ENCODE measurements at regions not wholly inside any gene's neighbourhood (a gene's known extent, or its start where the extent isn't known, plus 50 kb on each side); places are given as distances from the start of the nearest gene placed in this dataset.
"Not testable (repeated sequence)": the region's sequence is repeated elsewhere in the genome, so short reads cannot be mapped to it uniquely, and the experiment has no call there.

GRCh38 chr12:125544960-125545359 lies 479.7 kb downstream of the AACS start:
- no peaks in the 10 kb centered on the region for H3K4me1 ChIP-seq
- no peak overlapping the region for H3K4me3 Mint-ChIP-seq
- no peak for DNase-seq (ENCODE audit: low spot score)

GRCh38 chr12:125549171-125549570 lies 483.9 kb downstream of the AACS start:
- Histone ChIP-seq H3K4me3 (no peak overlapping the region), H2AFZ (replicated peaks) (no peak overlapping the region), H3K36me3 (no peaks in the 10 kb centered on the region), H3K79me2 (ENCODE audit: low read depth) (no peaks in the 10 kb centered on the region), H3K9me3 (ENCODE audit: low read depth) (peaks cover 3% of the 10 kb centered on the region), H3K27me3 (no peaks in the 10 kb centered on the region), H3K9ac (no peak overlapping the region), H4K20me1 (ENCODE audit: low read depth) (no peaks in the 10 kb centered on the region), H3K4me1 (no peaks in the 10 kb centered on the region), H3K27ac (no peak overlapping the region), H3F3A (ENCODE audit: low read depth) (no peaks in the 10 kb centered on the region), H3K4me2 (no peak overlapping the region)
- Mint-ChIP-seq H3K36me3 (no peaks in the 10 kb centered on the region), H3K27ac (no peak overlapping the region), H3K27me3 (ENCODE audit: insufficient read depth, low read depth) (peaks cover 2% of the 10 kb centered on the region), H3K9me3 (peaks cover 6% of the 10 kb centered on the region), H3K4me1 (no peaks in the 10 kb centered on the region), H3K4me3 (no peak overlapping the region)
- TF ChIP-seq EZH2phosphoT487 (IDR thresholded peaks at IDR 0.05) (no peak), CTCF (IDR thresholded peaks at IDR 0.05) (no peak), EZH2 (IDR thresholded peaks at IDR 0.05) (no peak)
- DNase-seq (ENCODE audit: low spot score) = no peak

More at GRCh38 chr12:125544960-125545359, 479.7 kb downstream of the AACS start:
- Histone ChIP-seq H3K27me3 (no peaks in the 10 kb centered on the region), H3K36me3 (no peaks in the 10 kb centered on the region), H4K20me1 (ENCODE audit: low read depth) (no peaks in the 10 kb centered on the region), H3K9ac (no peak overlapping the region), H3K4me3 (no peak overlapping the region), H3K4me2 (no peak overlapping the region), H3F3A (ENCODE audit: low read depth) (no peaks in the 10 kb centered on the region), H2AFZ (replicated peaks) (no peak overlapping the region), H3K79me2 (ENCODE audit: low read depth) (no peaks in the 10 kb centered on the region), H3K27ac (no peak overlapping the region), H3K9me3 (ENCODE audit: low read depth) (peaks cover 3% of the 10 kb centered on the region)
- no peaks in the 10 kb centered on the region for H3K4me1 Mint-ChIP-seq
- H3K36me3 Mint-ChIP-seq = no peaks in the 10 kb centered on the region
- H3K27me3 Mint-ChIP-seq (ENCODE audit: insufficient read depth, low read depth) = peaks cover 2% of the 10 kb centered on the region
- TF ChIP-seq CTCF (IDR thresholded peaks at IDR 0.05) = no peak
- TF ChIP-seq EZH2phosphoT487 (IDR thresholded peaks at IDR 0.05) = no peak
- no peak overlapping the region for H3K27ac Mint-ChIP-seq
- H3K9me3 Mint-ChIP-seq = peaks cover 2% of the 10 kb centered on the region

GRCh38 chr12:125549836-125550235 lies 484.6 kb downstream of the AACS start:
- peaks cover 3% of the 10 kb centered on the region for H3K9me3 ChIP-seq (ENCODE audit: low read depth)
- H3F3A ChIP-seq (ENCODE audit: low read depth) = no peaks in the 10 kb centered on the region
- no peak for DNase-seq (ENCODE audit: low spot score)
- no peaks in the 10 kb centered on the region for H4K20me1 ChIP-seq (ENCODE audit: low read depth)
- peaks cover 6% of the 10 kb centered on the region for H3K9me3 Mint-ChIP-seq
- no peak overlapping the region for H2AFZ ChIP-seq (replicated peaks)
- H3K9ac ChIP-seq = no peak overlapping the region
- no peak overlapping the region for H3K4me3 ChIP-seq
- TF ChIP-seq CTCF (IDR thresholded peaks at IDR 0.05) (peak; percentile 45), EZH2 (IDR thresholded peaks at IDR 0.05) (no peak)
- H3K4me1 Mint-ChIP-seq = no peaks in the 10 kb centered on the region
- no peak overlapping the region for H3K4me2 ChIP-seq
- no peak overlapping the region for H3K27ac Mint-ChIP-seq
- no peaks in the 10 kb centered on the region for H3K4me1 ChIP-seq
- H3K4me3 Mint-ChIP-seq = no peak overlapping the region
- no peaks in the 10 kb centered on the region for H3K36me3 Mint-ChIP-seq
- H3K27me3 Mint-ChIP-seq (ENCODE audit: insufficient read depth, low read depth) = peaks cover 2% of the 10 kb centered on the region
- no peaks in the 10 kb centered on the region for H3K79me2 ChIP-seq (ENCODE audit: low read depth)
- no peaks in the 10 kb centered on the region for H3K36me3 ChIP-seq
- no peaks in the 10 kb centered on the region for H3K27me3 ChIP-seq
- no peak overlapping the region for H3K27ac ChIP-seq

GRCh38 chr12:125552295-125552694 lies 487.1 kb downstream of the AACS start:
- DNase-seq (ENCODE audit: low spot score) = no peak
- Histone ChIP-seq H3K27me3 (no peaks in the 10 kb centered on the region), H3K4me2 (no peak overlapping the region), H3K4me3 (no peak overlapping the region), H3K36me3 (no peaks in the 10 kb centered on the region), H3K27ac (no peak overlapping the region), H3K79me2 (ENCODE audit: low read depth) (no peaks in the 10 kb centered on the region), H4K20me1 (ENCODE audit: low read depth) (no peaks in the 10 kb centered on the region), H3K4me1 (no peaks in the 10 kb centered on the region), H3F3A (ENCODE audit: low read depth) (no peaks in the 10 kb centered on the region), H3K9ac (no peak overlapping the region), H3K9me3 (ENCODE audit: low read depth) (peaks cover 3% of the 10 kb centered on the region), H2AFZ (replicated peaks) (no peak overlapping the region)
- Mint-ChIP-seq H3K4me1 (no peaks in the 10 kb centered on the region), H3K4me3 (no peak overlapping the region), H3K36me3 (no peaks in the 10 kb centered on the region), H3K27ac (no peak overlapping the region), H3K27me3 (ENCODE audit: insufficient read depth, low read depth) (peaks cover 2% of the 10 kb centered on the region), H3K9me3 (peaks cover 6% of the 10 kb centered on the region)
- TF ChIP-seq EZH2 (IDR thresholded peaks at IDR 0.05) (no peak), EZH2phosphoT487 (IDR thresholded peaks at IDR 0.05) (no peak), CTCF (IDR thresholded peaks at IDR 0.05) (no peak)

GRCh38 chr12:125561008-125561407 lies 495.8 kb downstream of the AACS start:
- H3K4me2 ChIP-seq; H2AFZ ChIP-seq (replicated peaks); H3K4me1 Mint-ChIP-seq; H3K4me1 ChIP-seq; H3K9me3 Mint-ChIP-seq; H4K20me1 ChIP-seq (ENCODE audit: low read depth); H3K79me2 ChIP-seq (ENCODE audit: low read depth); H3K36me3 Mint-ChIP-seq; H3K4me3 ChIP-seq; H3K27me3 Mint-ChIP-seq (ENCODE audit: insufficient read depth, low read depth); H3K27ac ChIP-seq; H3K9me3 ChIP-seq (ENCODE audit: low read depth); H3K4me3 Mint-ChIP-seq; DNase-seq (ENCODE audit: low spot score); H3K36me3 ChIP-seq; H3F3A ChIP-seq (ENCODE audit: low read depth); H3K27me3 ChIP-seq; H3K9ac ChIP-seq; H3K27ac Mint-ChIP-seq: not testable (repeated sequence)
